ENCODE measurements at regions not wholly inside any gene's neighbourhood (a gene's known extent, or its start where the extent isn't known, plus 50 kb on each side); places are given as distances from the start of the nearest gene placed in this dataset.
"Not testable (repeated sequence)": the region's sequence is repeated elsewhere in the genome, so short reads cannot be mapped to it uniquely, and the experiment has no call there.

DNA sequence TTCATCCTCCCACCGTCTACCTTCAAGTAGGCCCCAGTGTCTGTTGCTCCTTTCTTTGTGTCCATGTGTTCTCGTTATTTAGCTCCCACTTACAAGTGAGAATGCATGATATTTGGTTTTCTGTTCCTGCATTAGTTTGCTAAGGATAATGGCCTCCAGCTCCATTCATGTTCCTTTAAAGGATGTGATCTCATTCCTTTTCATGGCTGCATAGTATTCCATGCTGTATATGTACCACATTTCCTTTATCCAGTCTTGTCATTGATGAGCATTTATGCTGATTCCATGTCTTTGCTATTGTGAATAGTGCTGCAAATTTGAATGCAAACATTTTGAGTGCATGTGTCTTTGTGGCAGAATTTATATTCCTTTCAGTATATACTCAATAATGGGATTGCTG, 259.6 kb upstream of the PELI2 start:
- Mint-ChIP-seq H3K9me3 (peaks cover 47% of the 10 kb centered on the region), H3K27ac (no peak overlapping the region), H3K4me1 (no peaks in the 10 kb centered on the region), H3K36me3 (ENCODE audit: low read depth) (peaks cover 36% of the 10 kb centered on the region), H3K4me3 (no peak overlapping the region), H3K27me3 (ENCODE audit: insufficient read depth, low read depth, poor library complexity) (no peaks in the 10 kb centered on the region)
- H3K27ac ChIP-seq (ENCODE audit: low read depth) = no peak overlapping the region
- no peaks in the 10 kb centered on the region for H3F3A ChIP-seq (replicated peaks; ENCODE audit: low read depth)
- ATAC-seq (no peak), DNase-seq (ENCODE audit: low spot score) (no peak)
- no peaks in the 10 kb centered on the region for H3K79me2 ChIP-seq (replicated peaks; ENCODE audit: insufficient read depth)
- no peaks in the 10 kb centered on the region for H4K20me1 ChIP-seq (replicated peaks; ENCODE audit: insufficient read depth)
- peaks cover 23% of the 10 kb centered on the region; the same call in 1 of the 2 replicates for H3K36me3 ChIP-seq (ENCODE audit: insufficient read depth)
- no peak overlapping the region for H3K4me3 ChIP-seq
- TF ChIP-seq EZH2phosphoT487 (IDR thresholded peaks at IDR 0.05; ENCODE audit: unreplicated experiment) = no peak
- no peak for TF ChIP-seq ZNF114 (CRISPR knock-in tag; IDR thresholded peaks at IDR 0.05)
- TF ChIP-seq CREB1 (CRISPR knock-in tag; IDR thresholded peaks at IDR 0.05; ENCODE audit: low read depth) = no peak
- no peak for TF ChIP-seq POLR2AphosphoS5 (IDR thresholded peaks at IDR 0.05; ENCODE audit: low read depth)
- TF ChIP-seq EZH2 (IDR thresholded peaks at IDR 0.05; ENCODE audit: low read depth, unreplicated experiment) = no peak
- TF ChIP-seq, protein P1, sequence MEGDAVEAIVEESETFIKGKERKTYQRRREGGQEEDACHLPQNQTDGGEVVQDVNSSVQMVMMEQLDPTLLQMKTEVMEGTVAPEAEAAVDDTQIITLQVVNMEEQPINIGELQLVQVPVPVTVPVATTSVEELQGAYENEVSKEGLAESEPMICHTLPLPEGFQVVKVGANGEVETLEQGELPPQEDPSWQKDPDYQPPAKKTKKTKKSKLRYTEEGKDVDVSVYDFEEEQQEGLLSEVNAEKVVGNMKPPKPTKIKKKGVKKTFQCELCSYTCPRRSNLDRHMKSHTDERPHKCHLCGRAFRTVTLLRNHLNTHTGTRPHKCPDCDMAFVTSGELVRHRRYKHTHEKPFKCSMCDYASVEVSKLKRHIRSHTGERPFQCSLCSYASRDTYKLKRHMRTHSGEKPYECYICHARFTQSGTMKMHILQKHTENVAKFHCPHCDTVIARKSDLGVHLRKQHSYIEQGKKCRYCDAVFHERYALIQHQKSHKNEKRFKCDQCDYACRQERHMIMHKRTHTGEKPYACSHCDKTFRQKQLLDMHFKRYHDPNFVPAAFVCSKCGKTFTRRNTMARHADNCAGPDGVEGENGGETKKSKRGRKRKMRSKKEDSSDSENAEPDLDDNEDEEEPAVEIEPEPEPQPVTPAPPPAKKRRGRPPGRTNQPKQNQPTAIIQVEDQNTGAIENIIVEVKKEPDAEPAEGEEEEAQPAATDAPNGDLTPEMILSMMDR (conservative IDR thresholded peaks at IDR 0.05; ENCODE audit: low read depth in 2 of 2) = no peak
- TF ChIP-seq ZNF331 (CRISPR knock-in tag; IDR thresholded peaks at IDR 0.05; ENCODE audit: low read depth) = no peak
- no peak for TF ChIP-seq STAT1 (IDR thresholded peaks at IDR 0.05; ENCODE audit: unreplicated experiment)
- TF ChIP-seq JUNB (IDR thresholded peaks at IDR 0.05; ENCODE audit: unreplicated experiment) = no peak
- TF ChIP-seq, protein P2, sequence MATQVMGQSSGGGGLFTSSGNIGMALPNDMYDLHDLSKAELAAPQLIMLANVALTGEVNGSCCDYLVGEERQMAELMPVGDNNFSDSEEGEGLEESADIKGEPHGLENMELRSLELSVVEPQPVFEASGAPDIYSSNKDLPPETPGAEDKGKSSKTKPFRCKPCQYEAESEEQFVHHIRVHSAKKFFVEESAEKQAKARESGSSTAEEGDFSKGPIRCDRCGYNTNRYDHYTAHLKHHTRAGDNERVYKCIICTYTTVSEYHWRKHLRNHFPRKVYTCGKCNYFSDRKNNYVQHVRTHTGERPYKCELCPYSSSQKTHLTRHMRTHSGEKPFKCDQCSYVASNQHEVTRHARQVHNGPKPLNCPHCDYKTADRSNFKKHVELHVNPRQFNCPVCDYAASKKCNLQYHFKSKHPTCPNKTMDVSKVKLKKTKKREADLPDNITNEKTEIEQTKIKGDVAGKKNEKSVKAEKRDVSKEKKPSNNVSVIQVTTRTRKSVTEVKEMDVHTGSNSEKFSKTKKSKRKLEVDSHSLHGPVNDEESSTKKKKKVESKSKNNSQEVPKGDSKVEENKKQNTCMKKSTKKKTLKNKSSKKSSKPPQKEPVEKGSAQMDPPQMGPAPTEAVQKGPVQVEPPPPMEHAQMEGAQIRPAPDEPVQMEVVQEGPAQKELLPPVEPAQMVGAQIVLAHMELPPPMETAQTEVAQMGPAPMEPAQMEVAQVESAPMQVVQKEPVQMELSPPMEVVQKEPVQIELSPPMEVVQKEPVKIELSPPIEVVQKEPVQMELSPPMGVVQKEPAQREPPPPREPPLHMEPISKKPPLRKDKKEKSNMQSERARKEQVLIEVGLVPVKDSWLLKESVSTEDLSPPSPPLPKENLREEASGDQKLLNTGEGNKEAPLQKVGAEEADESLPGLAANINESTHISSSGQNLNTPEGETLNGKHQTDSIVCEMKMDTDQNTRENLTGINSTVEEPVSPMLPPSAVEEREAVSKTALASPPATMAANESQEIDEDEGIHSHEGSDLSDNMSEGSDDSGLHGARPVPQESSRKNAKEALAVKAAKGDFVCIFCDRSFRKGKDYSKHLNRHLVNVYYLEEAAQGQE (IDR thresholded peaks at IDR 0.05; ENCODE audit: unreplicated experiment) = no peak
- peaks cover 2% of the 10 kb centered on the region; the same call in 1 of the 2 replicates for H3K9me2 ChIP-seq (ENCODE audit: insufficient read depth)
- H3K4me2 ChIP-seq = no peak overlapping the region
- H3K27me3 ChIP-seq (ENCODE audit: insufficient read depth) = peaks cover 2% of the 10 kb centered on the region; the same call in 1 of the 2 replicates
- no peak overlapping the region for H2AFZ ChIP-seq
- H3K4me1 ChIP-seq (ENCODE audit: insufficient read depth) = no peaks in the 10 kb centered on the region

DNA sequence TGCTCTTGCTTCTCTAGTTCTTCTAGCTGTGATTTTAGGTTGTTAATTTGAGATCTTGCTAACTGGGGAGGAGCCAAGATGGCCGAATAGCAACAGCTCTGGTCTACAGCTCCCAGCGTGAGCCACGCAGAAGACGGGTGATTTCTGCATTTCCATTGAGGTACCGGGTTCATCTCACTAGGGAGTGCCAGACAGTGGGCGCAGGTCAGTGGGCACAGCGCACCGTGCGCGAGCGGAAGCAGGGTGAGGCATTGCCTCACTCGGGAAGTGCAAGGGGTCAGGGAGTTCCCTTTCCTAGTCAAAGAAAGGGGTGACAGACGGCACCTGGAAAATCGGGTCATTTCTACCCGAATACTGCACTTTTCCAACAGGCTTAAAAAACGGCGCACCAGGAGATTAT, 256.6 kb upstream of the PELI2 start:
- not testable (repeated sequence) for H3K9me2 ChIP-seq (ENCODE audit: insufficient read depth); DNase-seq (ENCODE audit: low spot score); H3K4me1 ChIP-seq (ENCODE audit: insufficient read depth); H2AFZ ChIP-seq; H3K27me3 ChIP-seq (ENCODE audit: insufficient read depth); H3K27ac Mint-ChIP-seq; H4K20me1 ChIP-seq (replicated peaks; ENCODE audit: insufficient read depth); H3K4me1 Mint-ChIP-seq; H3K27me3 Mint-ChIP-seq (ENCODE audit: insufficient read depth, low read depth, poor library complexity); H3F3A ChIP-seq (replicated peaks; ENCODE audit: low read depth); H3K4me3 Mint-ChIP-seq; ATAC-seq; H3K4me3 ChIP-seq; H3K4me2 ChIP-seq; H3K27ac ChIP-seq (ENCODE audit: low read depth); H3K79me2 ChIP-seq (replicated peaks; ENCODE audit: insufficient read depth)
- H3K9me3 Mint-ChIP-seq = peaks cover 61% of the 10 kb centered on the region
- peaks cover 52% of the 10 kb centered on the region for H3K36me3 Mint-ChIP-seq (ENCODE audit: low read depth)
- peaks cover 25% of the 10 kb centered on the region; the same call in 1 of the 2 replicates for H3K36me3 ChIP-seq (ENCODE audit: insufficient read depth)

Data from GM23338 (cell line).